ENCODE measurements at regions not wholly inside any gene's neighbourhood (a gene's known extent, or its start where the extent isn't known, plus 50 kb on each side); places are given as distances from the start of the nearest gene placed in this dataset.

DNA sequence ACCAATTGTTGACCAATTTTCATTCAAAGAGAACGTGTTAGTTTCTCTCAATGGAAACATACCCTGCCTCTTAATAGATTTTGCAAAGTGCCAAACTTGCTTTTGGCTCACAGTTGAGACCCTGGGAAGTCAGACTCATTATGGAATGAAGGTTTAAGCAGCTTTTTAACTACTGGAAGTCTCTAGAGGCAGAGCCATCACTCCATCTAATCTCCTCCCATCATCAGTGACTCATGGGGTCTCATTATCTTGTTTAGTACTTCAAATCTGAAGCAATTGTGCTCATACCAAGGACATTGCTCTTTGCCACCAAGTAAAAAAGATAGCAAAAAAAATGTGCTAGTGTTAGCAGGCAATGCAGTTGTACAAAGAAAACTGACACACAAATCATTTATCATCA, 537.1 kb upstream of the LRRC4C start:
- H3K4me2 ChIP-seq (ENCODE audit: extremely low read depth, insufficient read depth, low read length), result no peak overlapping the region
- no peaks in the 10 kb centered on the region for H3K27me3 ChIP-seq (ENCODE audit: control insufficient read depth, insufficient read depth, low read length)
- no peaks in the 10 kb centered on the region for H3K9me3 ChIP-seq (ENCODE audit: control insufficient read depth, insufficient read depth, low read depth, low read length)
- peak in 1 of 2 donors; percentile 20 for DNase-seq (ENCODE audit: low read depth in 2 of 2)
- H3K4me1 ChIP-seq (ENCODE audit: control insufficient read depth, extremely low read depth, insufficient read depth, low read length), result no peaks in the 10 kb centered on the region
- no peak overlapping the region for H3K9ac ChIP-seq (ENCODE audit: insufficient read depth, low read length)
- H3K4me3 ChIP-seq (replicated peaks in 1 of 4; ENCODE audit: control extremely low read depth in 1 of 4, insufficient read depth in 1 of 4, low read depth in 3 of 4, low read length in 4 of 4), result no peak overlapping the region
- H4K20me1 ChIP-seq (ENCODE audit: control insufficient read depth, extremely low read depth, insufficient read depth, low read length), result no peaks in the 10 kb centered on the region
- no peaks in the 10 kb centered on the region for H3K36me3 ChIP-seq (ENCODE audit: control insufficient read depth, insufficient read depth, low read length)
- no peak overlapping the region for H2AFZ ChIP-seq (ENCODE audit: low read length)
- H3K27ac ChIP-seq (ENCODE audit: insufficient read depth, low read length), result no peak overlapping the region
- no peaks in the 10 kb centered on the region for H3K79me2 ChIP-seq (ENCODE audit: control insufficient read depth, insufficient read depth, low read length)
- TF ChIP-seq EZH2 (IDR thresholded peaks at IDR 0.05; ENCODE audit: low read length, missing control alignments), result no peak
- TF ChIP-seq, protein P1, sequence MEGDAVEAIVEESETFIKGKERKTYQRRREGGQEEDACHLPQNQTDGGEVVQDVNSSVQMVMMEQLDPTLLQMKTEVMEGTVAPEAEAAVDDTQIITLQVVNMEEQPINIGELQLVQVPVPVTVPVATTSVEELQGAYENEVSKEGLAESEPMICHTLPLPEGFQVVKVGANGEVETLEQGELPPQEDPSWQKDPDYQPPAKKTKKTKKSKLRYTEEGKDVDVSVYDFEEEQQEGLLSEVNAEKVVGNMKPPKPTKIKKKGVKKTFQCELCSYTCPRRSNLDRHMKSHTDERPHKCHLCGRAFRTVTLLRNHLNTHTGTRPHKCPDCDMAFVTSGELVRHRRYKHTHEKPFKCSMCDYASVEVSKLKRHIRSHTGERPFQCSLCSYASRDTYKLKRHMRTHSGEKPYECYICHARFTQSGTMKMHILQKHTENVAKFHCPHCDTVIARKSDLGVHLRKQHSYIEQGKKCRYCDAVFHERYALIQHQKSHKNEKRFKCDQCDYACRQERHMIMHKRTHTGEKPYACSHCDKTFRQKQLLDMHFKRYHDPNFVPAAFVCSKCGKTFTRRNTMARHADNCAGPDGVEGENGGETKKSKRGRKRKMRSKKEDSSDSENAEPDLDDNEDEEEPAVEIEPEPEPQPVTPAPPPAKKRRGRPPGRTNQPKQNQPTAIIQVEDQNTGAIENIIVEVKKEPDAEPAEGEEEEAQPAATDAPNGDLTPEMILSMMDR (conservative IDR thresholded peaks at IDR 0.05 in 1 of 2, IDR thresholded peaks at IDR 0.05 in 1 of 2; ENCODE audit: low read depth in 1 of 2, low read length in 2 of 2), result no peak

GRCh38 chr11:41997844-41998401, 538.5 kb upstream of the LRRC4C start:
- no peaks in the 10 kb centered on the region for H3K27me3 ChIP-seq (ENCODE audit: control insufficient read depth, insufficient read depth, low read length)
- no peak overlapping the region for H2AFZ ChIP-seq (ENCODE audit: low read length)
- no peak overlapping the region for H3K4me2 ChIP-seq (ENCODE audit: extremely low read depth, insufficient read depth, low read length)
- H3K4me1 ChIP-seq (ENCODE audit: control insufficient read depth, extremely low read depth, insufficient read depth, low read length), result no peaks in the 10 kb centered on the region
- no peaks in the 10 kb centered on the region for H3K9me3 ChIP-seq (ENCODE audit: control insufficient read depth, insufficient read depth, low read depth, low read length)
- H3K4me3 ChIP-seq (replicated peaks in 1 of 4; ENCODE audit: control extremely low read depth in 1 of 4, insufficient read depth in 1 of 4, low read depth in 3 of 4, low read length in 4 of 4), result no peak overlapping the region
- H3K36me3 ChIP-seq (ENCODE audit: control insufficient read depth, insufficient read depth, low read length), result no peaks in the 10 kb centered on the region
- no peak overlapping the region for H3K27ac ChIP-seq (ENCODE audit: insufficient read depth, low read length)
- H3K79me2 ChIP-seq (ENCODE audit: control insufficient read depth, insufficient read depth, low read length), result no peaks in the 10 kb centered on the region
- no peak overlapping the region for H3K9ac ChIP-seq (ENCODE audit: insufficient read depth, low read length)
- TF ChIP-seq, protein P1 (conservative IDR thresholded peaks at IDR 0.05 in 1 of 2, IDR thresholded peaks at IDR 0.05 in 1 of 2; ENCODE audit: low read depth in 1 of 2, low read length in 2 of 2), result no peak
- TF ChIP-seq EZH2 (IDR thresholded peaks at IDR 0.05; ENCODE audit: low read length, missing control alignments), result no peak
- DNase-seq (ENCODE audit: low read depth in 2 of 2), result no peak
- H4K20me1 ChIP-seq (ENCODE audit: control insufficient read depth, extremely low read depth, insufficient read depth, low read length), result no peaks in the 10 kb centered on the region

- Histone ChIP-seq H3K27me3 (ENCODE audit: control insufficient read depth, insufficient read depth, low read length) (no peaks in the 10 kb centered on the region), H4K20me1 (ENCODE audit: control insufficient read depth, extremely low read depth, insufficient read depth, low read length) (no peaks in the 10 kb centered on the region), H3K9me3 (ENCODE audit: control insufficient read depth, insufficient read depth, low read depth, low read length) (no peaks in the 10 kb centered on the region), H3K4me3 (replicated peaks in 1 of 4; ENCODE audit: control extremely low read depth in 1 of 4, insufficient read depth in 1 of 4, low read depth in 3 of 4, low read length in 4 of 4) (no peak overlapping the region), H3K27ac (ENCODE audit: insufficient read depth, low read length) (no peak overlapping the region), H3K4me2 (ENCODE audit: extremely low read depth, insufficient read depth, low read length) (no peak overlapping the region), H3K9ac (ENCODE audit: insufficient read depth, low read length) (no peak overlapping the region), H3K36me3 (ENCODE audit: control insufficient read depth, insufficient read depth, low read length) (no peaks in the 10 kb centered on the region), H2AFZ (ENCODE audit: low read length) (no peak overlapping the region), H3K79me2 (ENCODE audit: control insufficient read depth, insufficient read depth, low read length) (no peaks in the 10 kb centered on the region), H3K4me1 (ENCODE audit: control insufficient read depth, extremely low read depth, insufficient read depth, low read length) (no peaks in the 10 kb centered on the region)
- TF ChIP-seq, protein P1 (conservative IDR thresholded peaks at IDR 0.05 in 1 of 2, IDR thresholded peaks at IDR 0.05 in 1 of 2; ENCODE audit: low read depth in 1 of 2, low read length in 2 of 2), result no peak
- no peak for TF ChIP-seq EZH2 (IDR thresholded peaks at IDR 0.05; ENCODE audit: low read length, missing control alignments)
- DNase-seq (ENCODE audit: low read depth in 2 of 2), result no peak
These were observed 539.6 kb upstream of the LRRC4C start for GRCh38 chr11:41999066-41999465.
